ENCODE measurements at regions not wholly inside any gene's neighbourhood (a gene's known extent, or its start where the extent isn't known, plus 50 kb on each side); places are given as distances from the start of the nearest gene placed in this dataset.

DNA sequence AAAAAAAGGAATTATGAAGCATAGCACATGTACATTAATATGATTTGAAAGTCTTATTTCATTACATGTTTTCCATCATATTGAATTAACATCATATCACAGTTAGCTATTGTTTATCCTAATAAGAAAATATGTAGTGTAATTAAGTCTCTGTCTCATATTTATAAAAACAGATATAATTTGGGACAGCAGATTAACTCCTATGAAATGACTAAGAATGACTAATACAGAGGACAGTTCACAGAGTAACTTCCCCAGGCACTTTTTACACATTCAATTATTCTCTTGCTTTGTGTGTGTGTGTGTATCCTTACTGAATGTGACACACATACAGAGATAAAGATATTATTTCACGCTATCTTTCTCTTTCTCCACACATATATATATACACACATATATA, 2400.9 kb upstream of the C9orf72 start:
- peaks cover 2% of the 10 kb centered on the region for H3K9me3 Mint-ChIP-seq
- no peaks in the 10 kb centered on the region for H3K9me3 ChIP-seq (ENCODE audit: low read depth)
- H3F3A ChIP-seq (ENCODE audit: low read depth): no peaks in the 10 kb centered on the region

DNA sequence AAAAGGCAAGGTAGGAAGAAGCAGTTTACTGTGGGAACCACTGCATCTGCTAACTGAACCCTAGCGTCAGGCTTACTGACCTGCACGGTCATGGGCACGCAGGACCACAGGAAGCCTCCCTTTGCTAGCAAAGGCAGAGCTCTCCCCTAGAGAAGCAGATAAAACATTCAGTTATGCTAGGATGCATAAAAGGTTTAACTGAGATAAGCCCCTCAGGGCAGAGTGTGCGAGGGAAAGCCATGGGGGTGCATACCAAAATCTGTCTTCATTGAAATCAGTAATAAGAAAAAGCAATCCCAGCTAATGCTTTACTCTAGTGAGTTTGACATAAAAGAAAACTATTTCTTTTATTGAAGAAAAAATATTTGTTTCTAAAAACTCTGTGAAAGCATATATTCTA, 2403.7 kb upstream of the C9orf72 start:
- H4K20me1 ChIP-seq (ENCODE audit: low read depth): no peaks in the 10 kb centered on the region
- H3F3A ChIP-seq (ENCODE audit: low read depth): no peaks in the 10 kb centered on the region
- DNase-seq (ENCODE audit: low spot score): peak; percentile 43
- H3K27ac Mint-ChIP-seq: peak overlapping the region; percentile 12
- H2AFZ ChIP-seq (replicated peaks): no peak overlapping the region
- H3K27ac ChIP-seq: no peak overlapping the region
- H3K4me1 ChIP-seq: no peaks in the 10 kb centered on the region
- no peak overlapping the region for H3K9ac ChIP-seq
- H3K4me3 ChIP-seq: no peak overlapping the region
- H3K27me3 Mint-ChIP-seq (ENCODE audit: insufficient read depth, low read depth): no peaks in the 10 kb centered on the region
- H3K4me1 Mint-ChIP-seq: peaks cover 4% of the 10 kb centered on the region
- no peaks in the 10 kb centered on the region for H3K9me3 ChIP-seq (ENCODE audit: low read depth)
- H3K79me2 ChIP-seq (ENCODE audit: low read depth): no peaks in the 10 kb centered on the region
- no peaks in the 10 kb centered on the region for H3K36me3 ChIP-seq
- H3K4me2 ChIP-seq: no peak overlapping the region
- no peaks in the 10 kb centered on the region for H3K27me3 ChIP-seq
- H3K4me3 Mint-ChIP-seq: no peak overlapping the region
- TF ChIP-seq EZH2 (IDR thresholded peaks at IDR 0.05): no peak
- TF ChIP-seq, protein P1, sequence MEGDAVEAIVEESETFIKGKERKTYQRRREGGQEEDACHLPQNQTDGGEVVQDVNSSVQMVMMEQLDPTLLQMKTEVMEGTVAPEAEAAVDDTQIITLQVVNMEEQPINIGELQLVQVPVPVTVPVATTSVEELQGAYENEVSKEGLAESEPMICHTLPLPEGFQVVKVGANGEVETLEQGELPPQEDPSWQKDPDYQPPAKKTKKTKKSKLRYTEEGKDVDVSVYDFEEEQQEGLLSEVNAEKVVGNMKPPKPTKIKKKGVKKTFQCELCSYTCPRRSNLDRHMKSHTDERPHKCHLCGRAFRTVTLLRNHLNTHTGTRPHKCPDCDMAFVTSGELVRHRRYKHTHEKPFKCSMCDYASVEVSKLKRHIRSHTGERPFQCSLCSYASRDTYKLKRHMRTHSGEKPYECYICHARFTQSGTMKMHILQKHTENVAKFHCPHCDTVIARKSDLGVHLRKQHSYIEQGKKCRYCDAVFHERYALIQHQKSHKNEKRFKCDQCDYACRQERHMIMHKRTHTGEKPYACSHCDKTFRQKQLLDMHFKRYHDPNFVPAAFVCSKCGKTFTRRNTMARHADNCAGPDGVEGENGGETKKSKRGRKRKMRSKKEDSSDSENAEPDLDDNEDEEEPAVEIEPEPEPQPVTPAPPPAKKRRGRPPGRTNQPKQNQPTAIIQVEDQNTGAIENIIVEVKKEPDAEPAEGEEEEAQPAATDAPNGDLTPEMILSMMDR (IDR thresholded peaks at IDR 0.05): no peak
- TF ChIP-seq EZH2phosphoT487 (IDR thresholded peaks at IDR 0.05): no peak
- peaks cover 2% of the 10 kb centered on the region for H3K9me3 Mint-ChIP-seq
- no peaks in the 10 kb centered on the region for H3K36me3 Mint-ChIP-seq

More for the DNA sequence above, 2400.9 kb upstream of the C9orf72 start:
- H3K4me1 Mint-ChIP-seq: peaks cover 4% of the 10 kb centered on the region
- H3K27ac ChIP-seq: no peak overlapping the region
- no peak overlapping the region for H3K27ac Mint-ChIP-seq
- H3K79me2 ChIP-seq (ENCODE audit: low read depth): no peaks in the 10 kb centered on the region
- no peak overlapping the region for H3K4me3 ChIP-seq
- no peak for DNase-seq (ENCODE audit: low spot score)
- no peaks in the 10 kb centered on the region for H3K36me3 Mint-ChIP-seq
- H3K27me3 Mint-ChIP-seq (ENCODE audit: insufficient read depth, low read depth): peaks cover 1% of the 10 kb centered on the region
- no peak overlapping the region for H3K4me3 Mint-ChIP-seq
- no peaks in the 10 kb centered on the region for H3K27me3 ChIP-seq
- no peak overlapping the region for H3K4me2 ChIP-seq
- H4K20me1 ChIP-seq (ENCODE audit: low read depth): no peaks in the 10 kb centered on the region
- no peaks in the 10 kb centered on the region for H3K4me1 ChIP-seq
- H2AFZ ChIP-seq (replicated peaks): no peak overlapping the region
- H3K9ac ChIP-seq: no peak overlapping the region
- no peaks in the 10 kb centered on the region for H3K36me3 ChIP-seq
- TF ChIP-seq EZH2 (IDR thresholded peaks at IDR 0.05) (no peak), EZH2phosphoT487 (IDR thresholded peaks at IDR 0.05) (no peak)
- TF ChIP-seq, protein P1 (IDR thresholded peaks at IDR 0.05): no peak

GRCh38 chr9:29981013-29981412, 2403.4 kb upstream of the ACO1 start:
- no peaks in the 10 kb centered on the region for H3K79me2 ChIP-seq (ENCODE audit: low read depth)
- H3K4me3 ChIP-seq: no peak overlapping the region
- H3K9ac ChIP-seq: no peak overlapping the region
- no peak for TF ChIP-seq EZH2 (IDR thresholded peaks at IDR 0.05)
- no peak for TF ChIP-seq EZH2phosphoT487 (IDR thresholded peaks at IDR 0.05)
- TF ChIP-seq, protein P1 (IDR thresholded peaks at IDR 0.05): no peak
- H3K4me3 Mint-ChIP-seq: no peak overlapping the region
- H3K27me3 ChIP-seq: no peaks in the 10 kb centered on the region
- H3K36me3 ChIP-seq: no peaks in the 10 kb centered on the region
- no peaks in the 10 kb centered on the region for H3K27me3 Mint-ChIP-seq (ENCODE audit: insufficient read depth, low read depth)
- no peaks in the 10 kb centered on the region for H3F3A ChIP-seq (ENCODE audit: low read depth)
- H3K4me2 ChIP-seq: no peak overlapping the region
- H3K4me1 ChIP-seq: no peaks in the 10 kb centered on the region
- H3K27ac Mint-ChIP-seq: no peak overlapping the region
- no peaks in the 10 kb centered on the region for H3K9me3 ChIP-seq (ENCODE audit: low read depth)
- no peaks in the 10 kb centered on the region for H3K36me3 Mint-ChIP-seq
- H3K27ac ChIP-seq: no peak overlapping the region
- no peak for DNase-seq (ENCODE audit: low spot score)
- H3K9me3 Mint-ChIP-seq: no peaks in the 10 kb centered on the region
- peaks cover 4% of the 10 kb centered on the region for H3K4me1 Mint-ChIP-seq
- H4K20me1 ChIP-seq (ENCODE audit: low read depth): no peaks in the 10 kb centered on the region
- H2AFZ ChIP-seq (replicated peaks): no peak overlapping the region

All from neural progenitor cell (in vitro differentiated cells).